ENCODE measurements at regions not wholly inside any gene's neighbourhood (a gene's known extent, or its start where the extent isn't known, plus 50 kb on each side); places are given as distances from the start of the nearest gene placed in this dataset.

- peak in 1 of 5 experiments; percentile 34 for DNase-seq
Measured at GRCh38 chr21:16563116-16563515, 833.3 kb downstream of the USP25 start.

GRCh38 chr21:16563795-16564194, 834.0 kb downstream of the USP25 start:
- no peak for DNase-seq

GRCh38 chr21:16568244-16568643, 838.5 kb downstream of the USP25 start:
- no peak for DNase-seq

GRCh38 chr21:16568661-16569060, 838.9 kb downstream of the USP25 start:
- no peak for DNase-seq

GRCh38 chr21:16569679-16570078, 839.9 kb downstream of the USP25 start:
- DNase-seq, result no peak

GRCh38 chr21:16570171-16570570, 840.4 kb downstream of the USP25 start:
- no peak for DNase-seq

GRCh38 chr21:16570856-16571255, 841.1 kb downstream of the USP25 start:
- DNase-seq, result no peak

GRCh38 chr21:16571594-16571993, 841.8 kb downstream of the USP25 start:
- DNase-seq, result no peak

- no peak for DNase-seq
Measured at GRCh38 chr21:16572032-16572431, 842.2 kb downstream of the USP25 start.

GRCh38 chr21:16573578-16573977, 843.8 kb downstream of the USP25 start:
- no peak for DNase-seq

- DNase-seq, result no peak
Measured at GRCh38 chr21:16577975-16578374, 848.2 kb downstream of the USP25 start.

- DNase-seq, result no peak
Measured at GRCh38 chr21:16578912-16579311, 849.1 kb downstream of the USP25 start.

- DNase-seq, result no peak
Measured at GRCh38 chr21:16579538-16579937, 849.8 kb downstream of the USP25 start.

GRCh38 chr21:16580661-16581060, 850.9 kb downstream of the USP25 start:
- no peak for DNase-seq

GRCh38 chr21:16583556-16583955, 853.8 kb downstream of the USP25 start:
- no peak for DNase-seq

GRCh38 chr21:16584756-16585155, 855.0 kb downstream of the USP25 start:
- no peak for DNase-seq

GRCh38 chr21:16585896-16586295, 856.1 kb downstream of the USP25 start:
- no peak for DNase-seq

- no peak for DNase-seq
Measured at GRCh38 chr21:16587141-16587581, 857.4 kb downstream of the USP25 start.

- DNase-seq, result no peak
Measured at GRCh38 chr21:16587681-16588375, 858.0 kb downstream of the USP25 start.

- no peak for DNase-seq
Measured at GRCh38 chr21:16588433-16588860, 858.7 kb downstream of the USP25 start.

GRCh38 chr21:16589006-16589898, 859.5 kb downstream of the USP25 start:
- DNase-seq, result no peak

GRCh38 chr21:16590186-16590585, 860.4 kb downstream of the USP25 start:
- DNase-seq, result no peak

- DNase-seq, result no peak
Measured at GRCh38 chr21:16590641-16591292, 861.0 kb downstream of the USP25 start.

Data from T-helper 2 cell (primary cell).